HUES64 (cell line): ENCODE measurements at regions not wholly inside any gene's neighbourhood (a gene's known extent, or its start where the extent isn't known, plus 50 kb on each side); places are given as distances from the start of the nearest gene placed in this dataset.
A peak's percentile ranks its signal among the peaks of the same experiment; 100 is the strongest.

Experiments
- H3K27ac ChIP-seq: 2 replicates; pipeline ENCODE4 v1.7.0; 2013; ENCODE audit warnings: low read depth, low read length, inconsistent platforms
- H3K27me3 ChIP-seq: 2 replicates; pipeline ENCODE4 v1.6.1; 2013; ENCODE audit warnings: mild to moderate bottlenecking, low read length; ENCODE audit not compliant: insufficient read depth
- H3K36me3 ChIP-seq: 2 replicates; pipeline ENCODE4 v1.6.1; 2013; ENCODE audit warnings: mild to moderate bottlenecking, low read length; ENCODE audit not compliant: insufficient read depth
- H3K4me1 ChIP-seq: 2 replicates; pipeline ENCODE4 v1.6.1; 2013; ENCODE audit warnings: mild to moderate bottlenecking, low read length, moderate library complexity; ENCODE audit not compliant: insufficient read depth
- H3K4me3 ChIP-seq: 2 replicates; pipeline ENCODE4 v1.5.1; 2013; ENCODE audit warnings: mild to moderate bottlenecking, low read length, moderate library complexity
- H3K9ac ChIP-seq: 2 replicates; pipeline ENCODE4 v1.6.1; 2013; ENCODE audit warnings: mild to moderate bottlenecking, low read depth, low read length
- H3K9me3 ChIP-seq: 2 replicates; pipeline ENCODE4 v1.6.1; 2013; ENCODE audit warnings: low read depth, low read length; ENCODE audit not compliant: insufficient read depth
- WGBS: fragments of 150-250, 120-280 bp; methylation state at CpG from one replicate; pipeline ENCODE4 v1.1.7; 2013; ENCODE audit warnings: missing lambda C conversion rate; 5-methylcytosine and 5-hydroxymethylcytosine counted together

- H3K4me3 ChIP-seq = no peak overlapping the region
- 91% methylated on average over 3 of the region's 3 CpGs for WGBS
- no peaks in the 10 kb centered on the region for H3K9me3 ChIP-seq
- H3K27ac ChIP-seq = no peak overlapping the region
- peaks cover 9% of the 10 kb centered on the region for H3K4me1 ChIP-seq
- H3K36me3 ChIP-seq = no peaks in the 10 kb centered on the region
- H3K27me3 ChIP-seq = no peaks in the 10 kb centered on the region
- no peak overlapping the region for H3K9ac ChIP-seq
These were observed 58.3 kb upstream of the KLF4 start for GRCh38 chr9:107547772-107548297.

DNA sequence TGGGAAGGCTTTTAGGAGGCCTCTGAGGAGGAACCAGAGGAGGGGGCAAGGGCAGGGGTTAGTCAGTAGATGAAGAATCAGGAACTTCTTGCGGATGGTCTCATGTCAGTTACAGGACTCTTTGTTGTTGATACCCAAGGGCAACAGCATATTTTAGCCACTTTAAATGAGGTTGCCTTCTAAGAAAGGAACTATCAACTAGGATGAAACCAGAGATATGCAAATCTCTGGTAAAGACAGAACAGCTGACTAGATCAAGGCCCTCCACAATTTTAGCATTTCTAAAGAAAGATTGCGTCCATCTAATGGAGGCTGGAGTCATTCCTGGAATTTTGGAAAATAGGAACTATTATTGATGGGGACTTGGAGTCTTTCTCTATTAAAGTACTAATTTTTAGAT is 57.7 kb upstream of the KLF4 start:
- Histone ChIP-seq H3K27ac (no peak overlapping the region), H3K36me3 (no peaks in the 10 kb centered on the region), H3K4me1 (peaks cover 9% of the 10 kb centered on the region), H3K27me3 (no peaks in the 10 kb centered on the region), H3K4me3 (no peak overlapping the region), H3K9ac (no peak overlapping the region), H3K9me3 (no peaks in the 10 kb centered on the region)
- WGBS = 80% methylated on average over 2 of the region's 2 CpGs

DNA sequence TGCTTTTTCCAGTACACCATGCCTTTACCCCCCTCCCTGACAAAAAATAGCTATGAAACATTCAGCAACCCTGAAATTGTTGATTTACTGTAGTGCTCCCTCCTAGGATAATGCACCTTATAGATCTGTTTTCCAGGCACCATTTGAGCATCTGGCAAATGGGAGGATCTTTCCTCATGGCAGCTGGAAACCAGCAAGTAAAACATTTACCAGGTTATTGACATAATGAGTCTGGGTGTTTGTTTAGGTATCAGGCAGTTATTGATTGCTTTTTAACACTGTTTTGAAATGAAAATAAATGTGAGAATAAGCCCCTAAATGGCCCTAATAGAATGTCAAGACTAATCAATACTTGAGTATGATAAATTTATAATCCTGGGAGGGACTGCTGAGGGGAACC is 57.3 kb upstream of the KLF4 start:
- Histone ChIP-seq H3K27ac (no peak overlapping the region), H3K4me1 (peaks cover 9% of the 10 kb centered on the region), H3K36me3 (no peaks in the 10 kb centered on the region), H3K27me3 (no peaks in the 10 kb centered on the region), H3K4me3 (no peak overlapping the region), H3K9me3 (no peaks in the 10 kb centered on the region), H3K9ac (no peak overlapping the region)

GRCh38 chr9:107545036-107545435 is 55.5 kb upstream of the KLF4 start:
- H3K4me1 ChIP-seq = peaks cover 12% of the 10 kb centered on the region
- 67% methylated on average over 3 of the region's 3 CpGs for WGBS
- H3K36me3 ChIP-seq = no peaks in the 10 kb centered on the region
- H3K27me3 ChIP-seq = no peaks in the 10 kb centered on the region
- H3K9me3 ChIP-seq = no peaks in the 10 kb centered on the region
- H3K27ac ChIP-seq = peak overlapping the region; percentile 62; the same call in 1 of the 2 replicates
- H3K4me3 ChIP-seq = no peak overlapping the region
- H3K9ac ChIP-seq = no peak overlapping the region

GRCh38 chr9:107542411-107543157 is 53.0 kb upstream of the KLF4 start:
- Histone ChIP-seq H3K36me3 (no peaks in the 10 kb centered on the region), H3K27me3 (no peaks in the 10 kb centered on the region), H3K27ac (no peak overlapping the region), H3K4me3 (no peak overlapping the region), H3K9me3 (no peaks in the 10 kb centered on the region), H3K9ac (no peak overlapping the region), H3K4me1 (peaks cover 25% of the 10 kb centered on the region)
- WGBS = 98% methylated on average over 2 of the region's 4 CpGs

DNA sequence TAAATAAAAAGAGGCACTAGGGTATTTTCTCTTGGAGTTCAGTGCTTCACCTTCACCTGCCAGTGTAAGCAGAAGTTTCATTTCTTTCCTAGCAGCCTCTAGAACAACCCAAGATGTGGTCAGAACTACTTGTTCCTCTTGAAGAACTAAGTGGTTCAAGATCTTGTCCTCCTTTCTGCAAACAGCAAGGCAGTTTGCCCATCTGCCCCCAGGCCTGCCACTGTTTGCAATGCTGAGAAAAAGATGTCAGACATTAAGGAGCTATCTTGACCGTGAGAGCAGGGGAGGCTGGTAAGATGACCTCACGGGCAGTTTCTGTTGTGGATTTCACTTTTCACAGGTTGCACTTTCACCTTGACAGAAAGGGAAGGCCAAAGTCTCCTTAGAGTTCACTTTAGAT is 52.0 kb upstream of the KLF4 start:
- WGBS = 87% methylated on average over 2 of the region's 2 CpGs

DNA sequence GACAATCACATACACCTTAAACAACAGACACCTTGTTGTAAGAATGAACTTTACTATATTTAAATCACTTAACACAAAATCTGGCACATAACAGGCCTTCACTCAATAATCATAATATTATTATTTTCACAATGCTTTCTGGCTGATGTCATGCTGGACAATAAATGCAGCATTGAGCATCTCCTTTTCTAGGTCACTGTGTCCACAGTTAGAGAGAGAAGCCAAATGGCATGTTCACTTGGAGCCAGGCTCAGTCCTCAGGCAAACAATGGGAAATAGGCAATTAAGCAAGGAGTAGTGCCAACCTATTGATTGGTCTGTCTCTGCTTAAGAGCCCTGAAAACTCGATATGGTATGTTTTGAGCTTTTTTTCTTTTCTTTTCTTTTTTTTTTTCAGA is 50.6 kb upstream of the KLF4 start:
- no peaks in the 10 kb centered on the region for H3K9me3 ChIP-seq
- no peak overlapping the region for H3K4me3 ChIP-seq
- H3K9ac ChIP-seq = no peak overlapping the region
- no peak overlapping the region for H3K27ac ChIP-seq
- H3K27me3 ChIP-seq = no peaks in the 10 kb centered on the region
- 100% methylated on average over 1 of the region's 1 CpG for WGBS
- H3K4me1 ChIP-seq = peaks cover 20% of the 10 kb centered on the region
- no peaks in the 10 kb centered on the region for H3K36me3 ChIP-seq

More for the DNA sequence above, 52.0 kb upstream of the KLF4 start:
- Histone ChIP-seq H3K9ac (no peak overlapping the region), H3K27me3 (no peaks in the 10 kb centered on the region), H3K9me3 (no peaks in the 10 kb centered on the region), H3K4me1 (peaks cover 25% of the 10 kb centered on the region), H3K4me3 (no peak overlapping the region), H3K36me3 (no peaks in the 10 kb centered on the region), H3K27ac (no peak overlapping the region)

- H3K9ac ChIP-seq = no peak overlapping the region
- no peaks in the 10 kb centered on the region for H3K27me3 ChIP-seq
- WGBS = 61% methylated on average over 10 of the region's 10 CpGs
- H3K4me3 ChIP-seq = no peak overlapping the region
- H3K36me3 ChIP-seq = no peaks in the 10 kb centered on the region
- no peak overlapping the region for H3K27ac ChIP-seq
- peaks cover 16% of the 10 kb centered on the region for H3K4me1 ChIP-seq
- no peaks in the 10 kb centered on the region for H3K9me3 ChIP-seq
These were observed 50.0 kb upstream of the KLF4 start for GRCh38 chr9:107539427-107540163.
